ENCODE measurements at regions not wholly inside any gene's neighbourhood (a gene's known extent, or its start where the extent isn't known, plus 50 kb on each side); places are given as distances from the start of the nearest gene placed in this dataset.

DNA sequence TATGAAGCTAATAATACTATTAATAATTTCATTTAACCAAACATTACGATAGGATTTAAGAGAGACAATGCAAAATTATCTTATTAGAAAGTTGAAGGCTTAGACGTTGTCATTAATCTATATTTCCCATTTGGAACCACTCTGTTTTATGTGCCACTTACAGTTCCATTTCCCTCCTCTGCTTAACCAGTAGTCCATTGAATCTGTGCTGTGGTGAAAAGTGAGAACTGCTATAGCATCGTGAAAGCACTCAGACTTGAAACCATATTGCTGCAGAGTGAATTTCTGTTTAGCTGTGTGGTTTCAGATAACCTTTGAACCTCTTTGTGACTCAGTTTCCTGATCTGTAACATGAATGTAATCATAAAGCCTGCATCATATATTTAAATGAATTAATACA lies 2304.5 kb downstream of the MAT2B start:
- ATAC-seq (no peak), DNase-seq (no peak)
- Histone ChIP-seq H3K4me1 (no peaks in the 10 kb centered on the region), H3K27ac (no peak overlapping the region), H3K9me3 (no peaks in the 10 kb centered on the region), H3K4me3 (no peak overlapping the region), H3K27me3 (no peaks in the 10 kb centered on the region), H3K36me3 (no peaks in the 10 kb centered on the region)
- WGBS (ENCODE audit: insufficient coverage, low coverage, low lambda C conversion rate, missing lambda C conversion rate) = 41% methylated on average over 3 of the region's 3 CpGs
- no peak for TF ChIP-seq POLR2A (IDR thresholded peaks at IDR 0.05)
- TF ChIP-seq, protein P1, sequence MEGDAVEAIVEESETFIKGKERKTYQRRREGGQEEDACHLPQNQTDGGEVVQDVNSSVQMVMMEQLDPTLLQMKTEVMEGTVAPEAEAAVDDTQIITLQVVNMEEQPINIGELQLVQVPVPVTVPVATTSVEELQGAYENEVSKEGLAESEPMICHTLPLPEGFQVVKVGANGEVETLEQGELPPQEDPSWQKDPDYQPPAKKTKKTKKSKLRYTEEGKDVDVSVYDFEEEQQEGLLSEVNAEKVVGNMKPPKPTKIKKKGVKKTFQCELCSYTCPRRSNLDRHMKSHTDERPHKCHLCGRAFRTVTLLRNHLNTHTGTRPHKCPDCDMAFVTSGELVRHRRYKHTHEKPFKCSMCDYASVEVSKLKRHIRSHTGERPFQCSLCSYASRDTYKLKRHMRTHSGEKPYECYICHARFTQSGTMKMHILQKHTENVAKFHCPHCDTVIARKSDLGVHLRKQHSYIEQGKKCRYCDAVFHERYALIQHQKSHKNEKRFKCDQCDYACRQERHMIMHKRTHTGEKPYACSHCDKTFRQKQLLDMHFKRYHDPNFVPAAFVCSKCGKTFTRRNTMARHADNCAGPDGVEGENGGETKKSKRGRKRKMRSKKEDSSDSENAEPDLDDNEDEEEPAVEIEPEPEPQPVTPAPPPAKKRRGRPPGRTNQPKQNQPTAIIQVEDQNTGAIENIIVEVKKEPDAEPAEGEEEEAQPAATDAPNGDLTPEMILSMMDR (IDR thresholded peaks at IDR 0.05) = no peak
- intact Hi-C loops (cut with DNase I) = no loop called here

DNA sequence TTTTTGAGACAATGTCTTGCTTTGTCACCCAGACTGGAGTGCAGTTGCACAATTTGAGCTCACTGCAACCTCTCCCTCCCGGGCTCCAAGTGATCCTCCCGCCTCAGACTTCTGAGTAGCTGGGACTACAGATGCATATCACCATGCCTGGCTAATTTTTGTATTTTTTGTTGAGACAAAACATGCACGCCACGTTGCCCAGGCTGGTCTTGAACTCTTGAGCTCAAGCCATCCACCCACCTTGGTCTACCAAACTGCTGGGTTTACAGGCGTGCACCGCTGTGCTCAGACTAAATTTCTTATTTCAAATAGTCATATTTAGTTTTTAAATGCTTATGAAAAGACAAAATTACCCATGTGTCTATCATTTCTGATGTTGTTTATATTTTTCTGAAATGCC lies 2324.1 kb downstream of the MAT2B start:
- intact Hi-C loops (cut with DNase I) = no loop called here
- ATAC-seq = no peak
- Histone ChIP-seq H3K4me3 (no peak overlapping the region), H3K36me3 (no peaks in the 10 kb centered on the region), H3K27ac (no peak overlapping the region), H3K4me1 (no peaks in the 10 kb centered on the region), H3K9me3 (no peaks in the 10 kb centered on the region), H3K27me3 (no peaks in the 10 kb centered on the region)
- 64% methylated on average over 6 of the region's 6 CpGs for WGBS (ENCODE audit: insufficient coverage, low coverage, low lambda C conversion rate, missing lambda C conversion rate)
- no peak for TF ChIP-seq POLR2A (IDR thresholded peaks at IDR 0.05)
- TF ChIP-seq, protein P1 (IDR thresholded peaks at IDR 0.05) = no peak
- peak in 1 of 3 donors; percentile 14 for DNase-seq

DNA sequence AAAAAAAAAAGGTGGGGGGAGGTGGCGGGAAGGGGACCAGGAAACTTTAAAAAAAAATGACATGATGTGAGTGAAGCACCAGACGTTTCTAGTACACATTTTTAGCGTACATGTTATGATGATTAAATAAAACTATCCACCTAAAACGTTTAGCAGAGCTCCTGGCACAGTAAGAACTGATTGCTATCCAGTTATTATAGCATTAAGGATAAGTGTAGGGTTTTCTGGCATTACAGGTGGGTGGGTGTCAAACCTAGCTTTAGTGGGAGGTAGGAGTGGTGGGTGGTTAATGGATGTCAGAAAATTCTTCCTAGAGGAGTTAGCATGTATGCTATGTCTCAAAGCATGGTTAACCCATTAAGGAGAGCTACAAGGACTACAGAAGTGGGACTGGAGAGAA lies 2329.5 kb downstream of the MAT2B start:
- Histone ChIP-seq H3K36me3 (no peaks in the 10 kb centered on the region), H3K4me1 (no peaks in the 10 kb centered on the region), H3K4me3 (no peak overlapping the region), H3K9me3 (no peaks in the 10 kb centered on the region), H3K27me3 (no peaks in the 10 kb centered on the region), H3K27ac (no peak overlapping the region)
- TF ChIP-seq, protein P1 (IDR thresholded peaks at IDR 0.05) = no peak
- TF ChIP-seq POLR2A (IDR thresholded peaks at IDR 0.05) = no peak
- 46% methylated on average over 4 of the region's 4 CpGs for WGBS (ENCODE audit: insufficient coverage, low coverage, low lambda C conversion rate, missing lambda C conversion rate)
- no peak for ATAC-seq
- intact Hi-C loops (cut with DNase I) = no loop called here
- no peak for DNase-seq

DNA sequence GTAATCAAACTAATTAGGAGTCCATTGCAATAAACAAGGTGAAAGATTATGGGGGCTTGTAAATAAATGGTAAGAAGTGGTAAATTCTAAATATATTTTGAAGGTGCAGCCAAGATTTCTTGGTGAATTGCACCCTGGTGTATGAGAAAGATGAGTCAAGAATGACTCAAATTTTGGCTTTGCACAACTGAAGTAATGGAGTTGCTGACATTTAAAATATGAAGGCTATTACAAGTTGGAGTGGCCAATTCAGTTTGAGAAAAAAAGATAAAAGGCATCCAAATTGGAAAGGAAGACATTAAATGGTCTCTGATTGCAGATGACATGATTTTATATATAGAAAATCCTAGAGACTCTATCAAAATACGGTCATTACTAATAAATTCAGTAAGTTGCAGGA lies 2330.6 kb downstream of the MAT2B start:
- Histone ChIP-seq H3K4me3 (no peak overlapping the region), H3K9me3 (no peaks in the 10 kb centered on the region), H3K27ac (no peak overlapping the region), H3K27me3 (no peaks in the 10 kb centered on the region), H3K36me3 (no peaks in the 10 kb centered on the region), H3K4me1 (no peaks in the 10 kb centered on the region)
- intact Hi-C loops (cut with DNase I) = no loop called here
- DNase-seq (no peak), ATAC-seq (no peak)
- WGBS (ENCODE audit: insufficient coverage, low coverage, low lambda C conversion rate, missing lambda C conversion rate) = 65% methylated on average over 1 of the region's 1 CpG
- TF ChIP-seq, protein P1 (IDR thresholded peaks at IDR 0.05) = no peak
- no peak for TF ChIP-seq POLR2A (IDR thresholded peaks at IDR 0.05)

DNA sequence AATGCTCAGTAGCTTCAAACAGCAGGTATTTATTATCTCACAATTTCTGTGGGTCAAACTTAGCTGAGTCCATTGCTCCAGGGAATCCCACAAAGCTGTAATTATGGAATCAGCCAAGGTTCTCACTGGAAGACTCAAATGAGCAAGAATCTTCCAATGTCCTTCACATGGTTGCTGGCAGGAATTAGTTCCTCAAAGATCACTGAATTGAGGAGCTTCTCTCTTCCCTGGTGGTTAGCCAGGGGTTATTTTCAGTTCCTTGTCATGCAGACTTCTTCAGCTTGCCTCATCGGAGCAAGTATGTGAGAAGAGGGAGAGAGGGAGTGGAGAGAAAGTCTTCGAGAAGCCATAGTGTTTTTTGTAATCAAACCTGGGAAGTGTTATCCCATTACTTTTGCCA lies 2331.9 kb downstream of the MAT2B start:
- no peak for ATAC-seq
- intact Hi-C loops (cut with DNase I) = no loop called here

More for the DNA sequence above, 2331.9 kb downstream of the MAT2B start:
- TF ChIP-seq, protein P1 (IDR thresholded peaks at IDR 0.05) = no peak
- TF ChIP-seq POLR2A (IDR thresholded peaks at IDR 0.05) = no peak
- WGBS (ENCODE audit: insufficient coverage, low coverage, low lambda C conversion rate, missing lambda C conversion rate) = 67% methylated on average over 2 of the region's 2 CpGs
- no peaks in the 10 kb centered on the region for H3K27me3 ChIP-seq
- H3K36me3 ChIP-seq = no peaks in the 10 kb centered on the region
- H3K9me3 ChIP-seq = no peaks in the 10 kb centered on the region
- H3K4me1 ChIP-seq = no peaks in the 10 kb centered on the region
- no peak overlapping the region for H3K4me3 ChIP-seq
- no peak overlapping the region for H3K27ac ChIP-seq
- no peak for DNase-seq
